Skeletal muscle cell (primary cell): ENCODE measurements at regions not wholly inside any gene's neighbourhood (a gene's known extent, or its start where the extent isn't known, plus 50 kb on each side); places are given as distances from the start of the nearest gene placed in this dataset.

Source experiments
- DNase-seq: peaks from one replicate; pipeline ENCODE4 v3.0.0-alpha.2; 2010; ENCODE audit warnings: low read depth
- H3K4me3 ChIP-seq: 2 replicates; pipeline ENCODE4 v1.5.1; 2011; ENCODE audit warnings: low read depth, mild to moderate bottlenecking, control low read depth, low read length, moderate library complexity

GRCh38 chr2:67792681-67793091 is 270.1 kb downstream of the C1D start:
- no peak overlapping the region for H3K4me3 ChIP-seq
- no peak for DNase-seq

- H3K4me3 ChIP-seq = no peak overlapping the region
- no peak for DNase-seq
Measured at GRCh38 chr2:67797801-67798540, 264.8 kb downstream of the C1D start.

GRCh38 chr2:67798541-67799160 is 264.2 kb downstream of the C1D start:
- DNase-seq = no peak
- no peak overlapping the region for H3K4me3 ChIP-seq

GRCh38 chr2:67799886-67800285 is 262.9 kb downstream of the C1D start:
- no peak overlapping the region for H3K4me3 ChIP-seq
- no peak for DNase-seq

- no peak for DNase-seq
- no peak overlapping the region for H3K4me3 ChIP-seq
Measured at GRCh38 chr2:67802291-67802690, 260.5 kb downstream of the C1D start.

GRCh38 chr2:67802824-67803223 is 260.0 kb downstream of the C1D start:
- no peak for DNase-seq
- no peak overlapping the region for H3K4me3 ChIP-seq

- no peak for DNase-seq
Measured at GRCh38 chr2:67806816-67807215, 256.0 kb downstream of the C1D start.

GRCh38 chr2:67808112-67808511 is 254.7 kb downstream of the C1D start:
- DNase-seq = no peak
- H3K4me3 ChIP-seq = no peak overlapping the region

More at GRCh38 chr2:67806816-67807215, 256.0 kb downstream of the C1D start:
- no peak overlapping the region for H3K4me3 ChIP-seq

GRCh38 chr2:67812682-67813081 is 250.1 kb downstream of the C1D start:
- no peak for DNase-seq
- no peak overlapping the region for H3K4me3 ChIP-seq

GRCh38 chr2:67823726-67824125 is 239.1 kb downstream of the C1D start:
- H3K4me3 ChIP-seq = no peak overlapping the region
- no peak for DNase-seq

GRCh38 chr2:67824186-67824585 is 238.6 kb downstream of the C1D start:
- DNase-seq = peak; percentile 45
- no peak overlapping the region for H3K4me3 ChIP-seq

- no peak overlapping the region for H3K4me3 ChIP-seq
- DNase-seq = peak; percentile 6
Measured at GRCh38 chr2:67825476-67825875, 237.3 kb downstream of the C1D start.

GRCh38 chr2:67828066-67828465 is 234.7 kb downstream of the C1D start:
- DNase-seq = no peak
- no peak overlapping the region for H3K4me3 ChIP-seq

- H3K4me3 ChIP-seq = no peak overlapping the region
- DNase-seq = no peak
Measured at GRCh38 chr2:67829470-67829869, 233.3 kb downstream of the C1D start.

- H3K4me3 ChIP-seq = no peak overlapping the region
- DNase-seq = no peak
Measured at GRCh38 chr2:67833632-67834031, 229.2 kb downstream of the C1D start.

GRCh38 chr2:67834482-67834881 is 228.3 kb downstream of the C1D start:
- H3K4me3 ChIP-seq = no peak overlapping the region
- DNase-seq = no peak

- DNase-seq = no peak
Measured at GRCh38 chr2:67835266-67835665, 227.5 kb downstream of the C1D start.

GRCh38 chr2:67836866-67837265 is 225.9 kb downstream of the C1D start:
- DNase-seq = no peak

More at GRCh38 chr2:67835266-67835665, 227.5 kb downstream of the C1D start:
- H3K4me3 ChIP-seq = no peak overlapping the region

GRCh38 chr2:67838205-67838604 is 224.6 kb downstream of the C1D start:
- no peak for DNase-seq
- no peak overlapping the region for H3K4me3 ChIP-seq

More at GRCh38 chr2:67836866-67837265, 225.9 kb downstream of the C1D start:
- H3K4me3 ChIP-seq = no peak overlapping the region

GRCh38 chr2:67839242-67839641 is 223.6 kb downstream of the C1D start:
- H3K4me3 ChIP-seq = no peak overlapping the region
- peak; percentile 12 for DNase-seq

- no peak for DNase-seq
- H3K4me3 ChIP-seq = no peak overlapping the region
Measured at GRCh38 chr2:67839668-67840067, 223.1 kb downstream of the C1D start.
